ENCODE measurements at regions not wholly inside any gene's neighbourhood (a gene's known extent, or its start where the extent isn't known, plus 50 kb on each side); places are given as distances from the start of the nearest gene placed in this dataset.

DNA sequence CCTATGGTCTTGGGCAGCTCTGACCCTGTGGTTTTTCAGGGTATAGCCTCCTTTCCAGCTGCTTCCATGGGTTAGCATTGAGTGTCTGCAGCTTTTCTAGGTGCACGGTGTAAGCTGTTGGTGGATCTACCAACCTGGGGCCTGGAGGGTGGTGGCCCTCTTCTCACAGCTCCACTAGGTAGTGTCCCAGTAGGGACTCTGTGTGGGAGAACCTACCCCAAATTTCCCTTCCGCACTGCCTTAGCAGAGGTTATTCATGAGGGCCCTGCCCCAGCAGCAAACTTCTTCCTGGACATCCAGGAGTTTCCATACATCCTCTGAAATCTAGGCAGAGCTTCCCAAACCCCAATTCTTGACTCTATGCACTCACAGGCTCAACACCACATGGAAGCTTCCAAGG, 111.0 kb upstream of the C1orf87 start:
- Mint-ChIP-seq H3K27me3 (no peaks in the 10 kb centered on the region), H3K4me3 (no peak overlapping the region), H3K36me3 (ENCODE audit: low read depth) (no peaks in the 10 kb centered on the region), H3K27ac (no peak overlapping the region), H3K4me1 (no peaks in the 10 kb centered on the region)
- H3K9me3 ChIP-seq (ENCODE audit: control insufficient read depth, low read length, poor library complexity, severe bottlenecking) = no peaks in the 10 kb centered on the region
- ATAC-seq = no peak
- DNase-seq = no peak

DNA sequence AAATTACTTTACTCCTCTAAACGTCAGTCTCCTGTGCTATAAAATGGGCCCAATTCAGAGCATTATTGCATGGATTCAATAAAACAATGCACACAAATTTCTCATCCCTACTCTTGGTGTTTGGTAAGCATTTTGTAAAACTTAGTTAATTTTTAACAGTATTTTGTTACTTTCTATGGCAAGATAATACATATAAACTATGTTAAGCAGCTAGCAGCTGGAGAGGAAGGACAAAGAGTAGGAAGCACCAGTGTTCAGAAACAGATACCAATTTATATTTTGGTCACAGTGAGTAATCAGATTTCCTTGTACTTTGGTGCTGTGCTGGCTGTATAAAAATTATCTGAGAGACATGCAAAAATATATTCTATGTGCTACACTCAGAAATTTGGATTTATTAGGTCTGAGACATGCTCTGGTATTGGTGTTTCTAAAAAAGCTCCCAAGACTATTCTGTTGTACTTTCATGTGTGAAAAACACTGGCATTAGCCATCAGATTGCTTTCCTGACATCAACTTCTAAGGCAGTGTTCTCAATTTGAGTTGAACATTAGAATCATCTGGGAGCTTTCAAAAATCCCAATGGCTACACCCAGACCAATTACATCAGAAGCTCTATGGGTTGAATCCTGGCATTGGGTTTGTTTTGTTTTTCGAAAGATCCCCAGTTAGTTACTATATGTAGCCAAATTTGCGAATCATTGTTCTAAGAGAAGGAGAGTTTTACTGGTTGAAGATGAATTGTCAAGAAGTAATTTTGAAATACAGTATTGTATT, 100.3 kb upstream of the C1orf87 start:
- no peak overlapping the region for H3K27ac Mint-ChIP-seq
- no peak for DNase-seq
- no peak for ATAC-seq
- H3K4me3 Mint-ChIP-seq = no peak overlapping the region
- H3K27me3 Mint-ChIP-seq = peaks cover 6% of the 10 kb centered on the region
- H3K9me3 ChIP-seq (ENCODE audit: control insufficient read depth, low read length, poor library complexity, severe bottlenecking) = no peaks in the 10 kb centered on the region
- H3K36me3 Mint-ChIP-seq (ENCODE audit: low read depth) = no peaks in the 10 kb centered on the region
- H3K4me1 Mint-ChIP-seq = no peaks in the 10 kb centered on the region

DNA sequence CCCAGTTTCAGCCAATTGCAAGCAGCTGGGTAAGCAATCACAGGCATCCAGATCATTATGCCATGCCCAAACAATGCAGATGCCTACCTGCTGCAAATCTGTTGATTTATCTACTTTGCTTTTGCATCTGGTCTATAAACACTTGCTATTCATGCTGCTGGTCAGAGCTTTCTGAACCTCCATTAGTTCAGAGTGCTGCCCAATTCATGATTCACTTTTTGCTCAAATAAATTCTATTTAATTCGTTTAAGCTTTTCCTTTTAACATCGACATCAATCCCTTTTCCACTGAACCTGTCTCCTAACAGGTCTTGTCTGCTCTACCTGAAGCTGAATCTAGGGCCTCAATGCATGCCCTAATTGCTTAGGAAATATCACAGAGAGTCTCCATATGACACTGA, 99.4 kb upstream of the C1orf87 start:
- Mint-ChIP-seq H3K27ac (no peak overlapping the region), H3K4me3 (no peak overlapping the region), H3K4me1 (no peaks in the 10 kb centered on the region), H3K27me3 (peaks cover 6% of the 10 kb centered on the region), H3K36me3 (ENCODE audit: low read depth) (no peaks in the 10 kb centered on the region)
- no peaks in the 10 kb centered on the region for H3K9me3 ChIP-seq (ENCODE audit: control insufficient read depth, low read length, poor library complexity, severe bottlenecking)
- DNase-seq = no peak
- no peak for ATAC-seq

DNA sequence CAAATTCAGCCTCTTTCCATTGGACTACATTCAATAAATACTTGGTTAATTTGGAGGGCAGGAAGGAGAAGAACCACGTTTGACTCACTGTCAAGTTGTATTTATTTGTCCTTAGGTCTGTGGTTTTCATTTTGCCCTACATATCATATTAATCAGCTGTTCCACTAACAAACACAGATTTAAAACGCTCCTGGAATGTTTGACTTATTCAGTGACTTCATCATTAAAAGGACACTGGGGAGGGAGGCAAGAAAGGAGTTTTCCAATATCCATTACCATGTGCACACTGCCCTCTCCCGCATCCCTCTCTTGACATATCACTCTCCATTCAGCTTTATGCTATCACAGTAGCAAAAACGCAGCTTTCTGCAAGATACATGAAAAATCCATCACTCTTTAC, 98.2 kb upstream of the C1orf87 start:
- ATAC-seq = no peak
- no peak overlapping the region for H3K4me3 Mint-ChIP-seq

DNA sequence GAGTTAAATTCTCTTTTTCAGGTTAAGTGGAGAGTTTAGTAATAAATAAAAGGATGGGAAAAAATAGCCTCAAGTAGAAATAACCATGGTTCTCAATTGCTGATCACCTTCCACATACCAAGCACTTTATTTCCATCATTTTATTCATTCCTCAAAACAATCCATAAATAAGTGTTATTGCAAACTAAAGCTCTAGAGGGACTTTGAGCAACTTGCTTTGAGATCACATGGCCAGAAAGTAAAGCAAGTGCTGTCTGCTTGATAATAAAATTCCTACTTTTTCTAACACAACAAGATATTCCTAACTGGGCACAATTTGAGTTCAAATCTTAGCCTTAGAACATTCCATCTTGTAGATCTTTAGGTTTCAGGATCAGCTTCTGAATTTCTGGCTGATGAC, 97.1 kb upstream of the C1orf87 start:
- Mint-ChIP-seq H3K27me3 (peaks cover 8% of the 10 kb centered on the region), H3K4me3 (no peak overlapping the region), H3K4me1 (no peaks in the 10 kb centered on the region), H3K27ac (no peak overlapping the region), H3K36me3 (ENCODE audit: low read depth) (no peaks in the 10 kb centered on the region)
- H3K9me3 ChIP-seq (ENCODE audit: control insufficient read depth, low read length, poor library complexity, severe bottlenecking) = no peaks in the 10 kb centered on the region
- no peak for DNase-seq
- ATAC-seq = no peak

More for the DNA sequence above, 98.2 kb upstream of the C1orf87 start:
- H3K9me3 ChIP-seq (ENCODE audit: control insufficient read depth, low read length, poor library complexity, severe bottlenecking) = no peaks in the 10 kb centered on the region
- no peaks in the 10 kb centered on the region for H3K36me3 Mint-ChIP-seq (ENCODE audit: low read depth)
- H3K27me3 Mint-ChIP-seq = peaks cover 12% of the 10 kb centered on the region
- H3K4me1 Mint-ChIP-seq = no peaks in the 10 kb centered on the region
- no peak for DNase-seq
- H3K27ac Mint-ChIP-seq = no peak overlapping the region

DNA sequence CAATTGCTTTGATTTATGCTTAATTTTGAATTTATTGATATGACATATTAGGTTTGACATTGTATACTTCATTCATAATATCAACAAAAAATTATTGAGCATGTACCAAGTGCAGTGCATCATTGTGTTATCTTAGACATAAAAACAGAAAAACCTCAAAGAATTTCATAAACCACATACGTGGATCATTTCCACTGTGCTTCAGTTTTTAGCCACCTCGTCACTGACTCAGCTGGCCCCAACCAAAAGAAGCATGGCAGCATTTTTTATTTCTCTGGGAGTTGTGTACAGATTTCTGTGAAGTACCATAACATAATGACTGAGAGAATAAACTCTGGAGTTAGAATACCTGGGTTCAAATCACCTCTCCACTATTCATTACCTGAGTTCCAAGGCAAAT, 95.6 kb upstream of the C1orf87 start:
- no peaks in the 10 kb centered on the region for H3K9me3 ChIP-seq (ENCODE audit: control insufficient read depth, low read length, poor library complexity, severe bottlenecking)
- no peak overlapping the region for H3K4me3 Mint-ChIP-seq
- H3K27ac Mint-ChIP-seq = no peak overlapping the region
- ATAC-seq (no peak), DNase-seq (no peak)
- H3K4me1 Mint-ChIP-seq = no peaks in the 10 kb centered on the region
- no peaks in the 10 kb centered on the region for H3K36me3 Mint-ChIP-seq (ENCODE audit: low read depth)
- H3K27me3 Mint-ChIP-seq = peaks cover 8% of the 10 kb centered on the region

DNA sequence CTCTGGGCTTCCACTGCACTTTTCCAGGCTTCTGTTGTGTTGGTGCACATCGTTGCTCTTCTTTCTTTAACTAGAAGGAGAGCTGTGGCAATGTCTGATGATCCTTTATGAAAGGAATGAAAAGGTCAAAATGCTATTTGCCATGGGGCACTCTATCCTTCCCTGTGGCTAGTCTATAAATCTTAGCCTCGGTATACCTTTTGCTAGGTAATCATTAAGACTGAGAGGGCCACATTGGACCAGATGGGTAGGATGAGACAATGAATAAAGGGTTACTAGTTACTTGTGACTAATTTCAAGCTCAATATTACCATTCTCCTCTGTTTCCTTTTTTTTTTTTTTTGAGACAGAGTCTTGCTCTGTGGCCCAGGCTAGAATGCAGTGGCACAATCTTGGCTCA, 89.4 kb upstream of the C1orf87 start:
- DNase-seq (no peak), ATAC-seq (no peak)
- no peak overlapping the region for H3K27ac Mint-ChIP-seq
- peaks cover 7% of the 10 kb centered on the region for H3K27me3 Mint-ChIP-seq
- H3K36me3 Mint-ChIP-seq (ENCODE audit: low read depth) = no peaks in the 10 kb centered on the region
- no peaks in the 10 kb centered on the region for H3K9me3 ChIP-seq (ENCODE audit: control insufficient read depth, low read length, poor library complexity, severe bottlenecking)
- H3K4me1 Mint-ChIP-seq = no peaks in the 10 kb centered on the region
- H3K4me3 Mint-ChIP-seq = no peak overlapping the region

DNA sequence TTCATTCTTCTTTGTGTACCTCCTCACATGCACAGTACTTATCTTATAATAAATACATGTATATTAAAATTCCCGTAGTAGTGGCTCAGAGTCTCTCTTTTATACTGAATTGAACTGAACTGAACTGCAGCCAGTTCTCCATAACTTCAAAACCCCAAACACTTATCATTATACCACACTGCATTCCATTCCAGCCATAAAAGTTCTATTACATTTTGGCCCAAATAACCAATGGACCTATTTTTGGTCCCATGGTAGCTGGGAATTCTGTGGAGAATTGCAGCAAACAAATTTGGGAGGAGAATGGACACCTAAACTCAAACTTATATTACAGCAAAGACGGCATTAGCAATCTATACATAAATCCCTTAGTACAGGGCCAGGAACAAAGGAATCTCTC, 86.6 kb upstream of the C1orf87 start:
- H3K9me3 ChIP-seq (ENCODE audit: control insufficient read depth, low read length, poor library complexity, severe bottlenecking) = no peaks in the 10 kb centered on the region
- DNase-seq = no peak
- ATAC-seq = no peak
- Mint-ChIP-seq H3K27ac (no peak overlapping the region), H3K36me3 (ENCODE audit: low read depth) (no peaks in the 10 kb centered on the region), H3K4me3 (no peak overlapping the region), H3K27me3 (no peaks in the 10 kb centered on the region), H3K4me1 (no peaks in the 10 kb centered on the region)

DNA sequence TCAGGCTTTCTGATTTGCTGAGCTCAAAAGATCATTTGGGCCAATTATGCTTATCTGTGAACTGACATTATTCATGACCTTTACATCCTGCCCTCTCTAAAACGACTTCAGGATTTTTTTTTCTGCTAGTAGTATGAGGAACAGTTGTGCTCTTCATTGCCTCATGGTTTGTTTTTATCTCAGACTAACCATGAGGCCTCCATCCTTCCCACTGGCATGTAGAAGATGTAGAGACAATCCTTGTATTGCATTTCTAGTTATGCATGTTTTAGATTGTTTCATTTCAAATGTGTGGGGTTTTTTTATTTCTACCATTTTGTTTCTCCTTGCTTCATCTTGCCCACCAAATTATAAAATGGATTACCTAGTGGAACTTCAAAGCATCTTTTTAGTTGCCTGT, 82.8 kb upstream of the C1orf87 start:
- no peaks in the 10 kb centered on the region for H3K27me3 Mint-ChIP-seq
- no peak overlapping the region for H3K27ac Mint-ChIP-seq

DNA sequence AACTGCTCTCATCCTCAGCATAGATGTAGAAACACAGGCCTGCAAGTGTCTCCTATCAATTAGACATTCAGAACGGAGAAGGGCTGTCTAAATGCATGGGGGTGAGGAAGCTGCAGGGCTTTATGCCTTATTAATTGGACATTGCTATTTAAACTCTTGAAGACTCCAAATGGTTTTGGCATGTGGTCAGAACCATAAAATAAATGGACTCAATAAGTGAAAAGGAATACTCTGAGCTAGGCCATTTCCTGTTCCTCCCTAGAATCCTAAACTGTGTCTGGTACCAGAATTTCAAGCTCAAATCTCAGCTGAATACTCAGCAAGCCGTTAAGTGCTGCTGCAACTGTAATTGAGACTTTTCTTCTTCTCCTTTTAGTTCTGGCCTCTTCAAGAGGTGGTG, 80.4 kb upstream of the C1orf87 start:
- Mint-ChIP-seq H3K4me3 (no peak overlapping the region), H3K27ac (no peak overlapping the region), H3K4me1 (no peaks in the 10 kb centered on the region), H3K36me3 (ENCODE audit: low read depth) (no peaks in the 10 kb centered on the region), H3K27me3 (peaks cover 5% of the 10 kb centered on the region)
- no peaks in the 10 kb centered on the region for H3K9me3 ChIP-seq (ENCODE audit: control insufficient read depth, low read length, poor library complexity, severe bottlenecking)
- ATAC-seq = no peak
- DNase-seq = no peak

More for the DNA sequence above, 82.8 kb upstream of the C1orf87 start:
- H3K9me3 ChIP-seq (ENCODE audit: control insufficient read depth, low read length, poor library complexity, severe bottlenecking) = no peaks in the 10 kb centered on the region
- H3K36me3 Mint-ChIP-seq (ENCODE audit: low read depth) = no peaks in the 10 kb centered on the region
- DNase-seq (no peak), ATAC-seq (no peak)
- no peaks in the 10 kb centered on the region for H3K4me1 Mint-ChIP-seq
- H3K4me3 Mint-ChIP-seq = no peak overlapping the region

DNA sequence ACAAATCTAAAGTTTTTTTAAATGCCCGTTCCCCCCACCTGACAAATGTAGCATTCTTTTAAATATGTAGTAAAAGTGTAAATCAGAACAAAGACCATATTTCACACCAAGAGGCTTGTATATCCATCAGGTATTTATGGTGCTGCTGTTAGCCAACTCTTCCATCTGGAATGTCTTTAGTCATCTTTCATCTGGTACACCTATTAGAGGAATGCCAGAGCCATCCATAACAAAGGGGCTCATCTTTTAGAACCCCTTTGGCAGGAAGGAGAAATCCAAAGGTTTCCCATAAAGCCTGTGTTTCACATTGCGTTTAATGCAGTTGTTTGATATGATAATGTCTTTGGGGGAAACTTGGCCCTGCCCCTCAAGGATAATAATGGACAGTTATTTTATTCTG, 79.3 kb upstream of the C1orf87 start:
- H3K27ac Mint-ChIP-seq = no peak overlapping the region
- no peaks in the 10 kb centered on the region for H3K4me1 Mint-ChIP-seq
- H3K36me3 Mint-ChIP-seq (ENCODE audit: low read depth) = no peaks in the 10 kb centered on the region
- H3K9me3 ChIP-seq (ENCODE audit: control insufficient read depth, low read length, poor library complexity, severe bottlenecking) = no peaks in the 10 kb centered on the region
- H3K27me3 Mint-ChIP-seq = peaks cover 15% of the 10 kb centered on the region
- DNase-seq = no peak
- H3K4me3 Mint-ChIP-seq = no peak overlapping the region
- no peak for ATAC-seq

DNA sequence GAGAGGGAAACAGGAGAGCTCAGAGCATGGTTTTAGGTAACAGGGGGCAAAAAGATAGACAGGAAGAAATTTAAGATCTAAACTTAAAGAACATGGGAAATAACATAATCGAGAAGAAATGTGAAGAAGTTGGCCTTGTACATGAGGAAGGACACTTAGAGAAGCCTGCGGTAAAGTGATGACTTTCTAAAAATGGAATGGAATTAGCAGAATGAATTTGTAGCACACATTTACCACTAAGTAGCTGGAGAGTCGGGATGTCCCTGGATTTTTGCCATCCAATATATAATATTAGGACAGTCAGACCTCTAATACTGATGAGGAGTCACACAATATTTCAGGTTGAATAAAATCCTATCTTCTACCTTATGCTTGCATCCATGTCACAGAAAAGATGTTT, 77.7 kb upstream of the C1orf87 start:
- Mint-ChIP-seq H3K4me1 (no peaks in the 10 kb centered on the region), H3K4me3 (no peak overlapping the region), H3K27me3 (peaks cover 26% of the 10 kb centered on the region), H3K36me3 (ENCODE audit: low read depth) (no peaks in the 10 kb centered on the region), H3K27ac (no peak overlapping the region)
- ATAC-seq (no peak), DNase-seq (no peak)
- no peaks in the 10 kb centered on the region for H3K9me3 ChIP-seq (ENCODE audit: control insufficient read depth, low read length, poor library complexity, severe bottlenecking)

DNA sequence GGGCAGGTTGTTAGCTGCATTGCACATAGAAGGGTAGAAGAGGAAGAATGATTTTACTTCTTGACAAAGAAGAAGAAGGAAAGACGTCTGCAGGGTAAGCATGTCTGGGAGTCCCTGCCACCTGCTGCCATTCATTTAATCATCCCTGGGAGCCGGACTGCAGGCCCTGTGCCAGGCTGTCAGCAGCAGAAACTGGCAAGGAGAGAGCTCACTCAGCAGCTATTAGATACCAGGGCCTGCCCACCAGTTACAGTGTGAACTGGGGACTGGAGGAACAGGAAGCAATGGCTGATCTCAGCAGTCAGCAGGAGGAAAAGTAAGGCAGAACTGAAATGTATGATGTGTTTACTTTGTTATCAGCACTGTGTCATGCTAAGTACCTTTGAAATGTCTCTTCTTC, 75.7 kb upstream of the C1orf87 start:
- Mint-ChIP-seq H3K27ac (no peak overlapping the region), H3K27me3 (peaks cover 33% of the 10 kb centered on the region), H3K4me1 (no peaks in the 10 kb centered on the region), H3K36me3 (ENCODE audit: low read depth) (no peaks in the 10 kb centered on the region), H3K4me3 (no peak overlapping the region)
- ATAC-seq (no peak), DNase-seq (no peak)
- H3K9me3 ChIP-seq (ENCODE audit: control insufficient read depth, low read length, poor library complexity, severe bottlenecking) = no peaks in the 10 kb centered on the region

DNA sequence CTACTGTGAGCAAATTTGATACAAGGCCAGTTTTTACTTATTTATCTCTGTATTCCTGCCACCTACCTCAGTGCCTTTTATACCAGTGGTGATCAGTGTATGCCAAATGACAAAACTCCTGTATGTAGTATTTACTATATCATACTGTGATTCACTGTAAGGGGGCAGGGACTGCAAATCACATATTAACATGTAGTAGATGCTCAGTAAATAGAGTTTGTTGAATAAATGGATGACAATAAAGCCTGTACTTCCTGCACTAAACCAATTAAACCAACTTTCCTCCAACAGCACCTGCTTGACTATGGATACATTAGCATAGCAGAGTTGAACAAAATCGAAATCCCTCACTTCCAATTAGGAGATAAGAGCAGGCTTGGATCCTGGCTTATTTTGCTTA, 73.3 kb upstream of the C1orf87 start:
- H3K27me3 Mint-ChIP-seq = peaks cover 44% of the 10 kb centered on the region
- H3K4me1 Mint-ChIP-seq = no peaks in the 10 kb centered on the region

More for the DNA sequence above, 73.3 kb upstream of the C1orf87 start:
- H3K4me3 Mint-ChIP-seq = no peak overlapping the region
- no peaks in the 10 kb centered on the region for H3K36me3 Mint-ChIP-seq (ENCODE audit: low read depth)
- no peak for ATAC-seq
- no peak overlapping the region for H3K27ac Mint-ChIP-seq
- DNase-seq = no peak
- no peaks in the 10 kb centered on the region for H3K9me3 ChIP-seq (ENCODE audit: control insufficient read depth, low read length, poor library complexity, severe bottlenecking)

Measured in T-helper 17 cell (primary cell).